Endodermal cell (in vitro differentiated cells): ENCODE measurements at regions not wholly inside any gene's neighbourhood (a gene's known extent, or its start where the extent isn't known, plus 50 kb on each side); places are given as distances from the start of the nearest gene placed in this dataset.

Experiments
- DNase-seq: peaks from one replicate; pipeline ENCODE4 v3.0.0-alpha.2; 2017
- H3K27ac ChIP-seq: 2 replicates; pipeline ENCODE4 v1.5.1; 2013; ENCODE audit warnings: mild to moderate bottlenecking, low read depth, low read length, moderate library complexity
- H3K27me3 ChIP-seq: 2 replicates; pipeline ENCODE4 v1.6.1; 2013; ENCODE audit warnings: mild to moderate bottlenecking, low read length, moderate library complexity; ENCODE audit not compliant: insufficient read depth, control insufficient read depth, poor library complexity, severe bottlenecking
- H3K36me3 ChIP-seq: 2 replicates; pipeline ENCODE4 v1.7.0; 2013; ENCODE audit warnings: mild to moderate bottlenecking, low read length, moderate library complexity; ENCODE audit not compliant: control insufficient read depth, insufficient read depth
- H3K4me1 ChIP-seq: one replicate; pipeline ENCODE4 v1.7.0; 2013; ENCODE audit warnings: low read length; ENCODE audit not compliant: control insufficient read depth, insufficient read depth
- H3K4me3 ChIP-seq: 2 replicates; pipeline ENCODE4 v1.5.1; 2013; ENCODE audit warnings: mild to moderate bottlenecking, low read length, moderate library complexity
- H3K9ac ChIP-seq: 2 replicates; pipeline ENCODE4 v1.6.1; 2013; ENCODE audit warnings: mild to moderate bottlenecking, low read length, moderate library complexity; ENCODE audit not compliant: poor library complexity, severe bottlenecking; ENCODE audit errors: extremely low read depth
- H3K9me3 ChIP-seq: 2 replicates; pipeline ENCODE4 v1.6.1; 2013; ENCODE audit warnings: mild to moderate bottlenecking, low read length, moderate library complexity; ENCODE audit not compliant: control insufficient read depth
- H3K27ac Mint-ChIP-seq: 2 replicates; pipeline ENCODE4 v1.8.0; 2020; ENCODE audit warnings: mixed read lengths
- H3K27me3 Mint-ChIP-seq: 2 replicates; pipeline ENCODE4 v1.8.0; 2021; ENCODE audit warnings: mild to moderate bottlenecking, mixed read lengths; ENCODE audit not compliant: insufficient read depth
- H3K36me3 Mint-ChIP-seq: 2 replicates; pipeline ENCODE4 v1.8.0; 2020; ENCODE audit warnings: low read depth, mixed read lengths
- H3K4me1 Mint-ChIP-seq: 2 replicates; pipeline ENCODE4 v1.8.0; 2020; ENCODE audit warnings: mixed read lengths
- H3K4me3 Mint-ChIP-seq: 2 replicates; pipeline ENCODE4 v1.8.0; 2020; ENCODE audit warnings: mild to moderate bottlenecking, moderate library complexity, mixed read lengths
- H3K9me3 Mint-ChIP-seq: 2 replicates; pipeline ENCODE4 v1.8.0; 2020; ENCODE audit warnings: mild to moderate bottlenecking, mixed read lengths
- CTCF ChIP-seq: fragments of 200-600 bp; sonication (generic); conservative IDR thresholded peaks from 2 replicates; pipeline ENCODE4 v1.5.0; 2021; ENCODE audit warnings: antibody characterized with exemption, mild to moderate bottlenecking
- WGBS, 2 experiments: methylation state at CpG; one replicate each; pipeline versions ENCODE4 v1.1.5 to v1.1.7; 2013; ENCODE audit warnings: missing lambda C conversion rate in 2 of 2, mixed read lengths in 1 of 2; ENCODE audit not compliant: insufficient coverage in 1 of 2, insufficient read length in 1 of 2; 5-methylcytosine and 5-hydroxymethylcytosine counted together

- Histone ChIP-seq H3K27ac (no peak overlapping the region), H3K36me3 (no peaks in the 10 kb centered on the region), H3K9ac (no peak overlapping the region), H3K4me1 (peaks cover 7% of the 10 kb centered on the region), H3K4me3 (no peak overlapping the region), H3K27me3 (no peaks in the 10 kb centered on the region), H3K9me3 (no peaks in the 10 kb centered on the region)
- no peak overlapping the region for H3K27ac Mint-ChIP-seq
- no peaks in the 10 kb centered on the region for H3K27me3 Mint-ChIP-seq
- WGBS, 2 experiments, result 92 to 94% methylated on average over 2 to 4 of the region's 4 CpGs
- no peak for DNase-seq
- H3K4me3 Mint-ChIP-seq, result no peak overlapping the region
- H3K4me1 Mint-ChIP-seq, result peaks cover 23% of the 10 kb centered on the region
- TF ChIP-seq CTCF, result no peak
- H3K9me3 Mint-ChIP-seq, result peaks cover 3% of the 10 kb centered on the region
- no peaks in the 10 kb centered on the region for H3K36me3 Mint-ChIP-seq
Measured at GRCh38 chr13:73194310-73194709, 135.5 kb downstream of the KLF5 start.

DNA sequence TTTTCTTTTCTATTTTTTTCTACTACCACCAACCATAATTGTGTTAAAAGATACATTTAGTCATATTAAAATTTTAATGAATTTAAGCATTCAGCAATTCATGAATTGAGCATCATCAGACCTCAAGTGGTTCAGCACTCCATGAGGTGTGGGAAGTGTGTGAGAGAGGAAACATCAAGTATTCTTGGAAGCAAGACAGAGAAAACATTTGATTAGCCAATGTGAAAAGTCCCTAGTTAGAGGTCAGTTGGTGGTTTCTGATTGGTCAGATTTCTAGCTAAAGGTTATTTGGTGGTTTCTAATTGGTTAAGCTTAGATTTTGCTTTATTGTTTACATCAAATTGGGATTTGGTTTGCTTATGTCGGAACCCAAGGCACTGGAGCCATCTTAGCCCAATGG lies 134.7 kb downstream of the KLF5 start:
- Histone ChIP-seq H3K27me3 (no peaks in the 10 kb centered on the region), H3K9me3 (no peaks in the 10 kb centered on the region), H3K4me3 (no peak overlapping the region), H3K4me1 (peaks cover 7% of the 10 kb centered on the region), H3K9ac (no peak overlapping the region), H3K27ac (no peak overlapping the region), H3K36me3 (no peaks in the 10 kb centered on the region)
- H3K9me3 Mint-ChIP-seq, result peaks cover 3% of the 10 kb centered on the region
- no peak overlapping the region for H3K4me3 Mint-ChIP-seq
- H3K36me3 Mint-ChIP-seq, result no peaks in the 10 kb centered on the region
- H3K27ac Mint-ChIP-seq, result no peak overlapping the region
- no peaks in the 10 kb centered on the region for H3K27me3 Mint-ChIP-seq
- WGBS, 2 experiments, result 100% methylated on average over 1 of the region's 1 CpG; no CpG with 5 or more reads in 1 of the 2 experiments
- DNase-seq, result no peak
- peaks cover 25% of the 10 kb centered on the region for H3K4me1 Mint-ChIP-seq
- TF ChIP-seq CTCF, result no peak

DNA sequence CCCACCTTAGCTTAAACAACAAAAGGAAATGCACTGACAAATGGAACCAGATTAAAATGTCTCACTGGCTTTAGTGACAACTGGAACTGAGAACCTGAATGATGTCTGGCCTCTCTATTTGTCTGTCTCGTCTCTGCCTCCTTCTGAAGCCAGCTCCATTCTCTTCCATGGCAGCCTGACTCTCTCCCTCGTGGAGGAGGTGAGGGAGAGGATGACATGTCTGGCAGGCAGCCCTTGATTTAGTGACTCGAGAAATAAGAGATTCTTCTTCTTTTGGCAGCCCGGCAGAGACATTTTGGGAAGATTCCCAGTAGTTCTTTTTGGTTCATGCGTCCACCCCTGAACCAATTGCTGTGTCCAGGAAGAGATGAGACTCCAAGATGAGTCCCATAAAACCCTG lies 131.7 kb downstream of the KLF5 start:
- no peak overlapping the region for H3K4me3 Mint-ChIP-seq
- H3K27me3 Mint-ChIP-seq, result no peaks in the 10 kb centered on the region
- no peak overlapping the region for H3K27ac Mint-ChIP-seq
- H3K27ac ChIP-seq, result no peak overlapping the region
- no peak for DNase-seq
- no peak overlapping the region for H3K9ac ChIP-seq
- TF ChIP-seq CTCF, result no peak
- 83% methylated on average over 5 of the region's 5 CpGs; no CpG with 5 or more reads in 1 of the 2 experiments for WGBS, 2 experiments
- no peaks in the 10 kb centered on the region for H3K36me3 Mint-ChIP-seq
- no peaks in the 10 kb centered on the region for H3K27me3 ChIP-seq
- H3K4me1 Mint-ChIP-seq, result peaks cover 25% of the 10 kb centered on the region
- H3K4me3 ChIP-seq, result peak overlapping the region; percentile 2
- no peaks in the 10 kb centered on the region for H3K9me3 ChIP-seq
- no peaks in the 10 kb centered on the region for H3K36me3 ChIP-seq
- peaks cover 3% of the 10 kb centered on the region for H3K9me3 Mint-ChIP-seq
- H3K4me1 ChIP-seq, result peaks cover 7% of the 10 kb centered on the region
